ENCODE measurements at regions not wholly inside any gene's neighbourhood (a gene's known extent, or its start where the extent isn't known, plus 50 kb on each side); places are given as distances from the start of the nearest gene placed in this dataset.
"Not testable (repeated sequence)": the region's sequence is repeated elsewhere in the genome, so short reads cannot be mapped to it uniquely, and the experiment has no call there.

GRCh38 chr4:129842096-129842495 lies 746.1 kb downstream of the C4orf33 start:
- no peaks in the 10 kb centered on the region for H3K36me3 ChIP-seq (replicated peaks; ENCODE audit: low read depth, low read length)
- H3K9ac ChIP-seq (ENCODE audit: low read length) = no peak overlapping the region
- H3K9me3 ChIP-seq (ENCODE audit: insufficient read depth, low read length) = peaks cover 2% of the 10 kb centered on the region; the same call in 1 of the 2 replicates
- no peaks in the 10 kb centered on the region for H3K27me3 ChIP-seq (ENCODE audit: low read depth, low read length)
- no peak overlapping the region for H3K27ac ChIP-seq (ENCODE audit: low read length)
- no peak overlapping the region for H2AFZ ChIP-seq (ENCODE audit: low read depth, low read length)
- no peaks in the 10 kb centered on the region for H4K20me1 ChIP-seq (ENCODE audit: insufficient read depth, low read length)
- TF ChIP-seq CTCF (IDR thresholded peaks at IDR 0.05; ENCODE audit: low read depth, low read length) (no peak), EZH2phosphoT487 (IDR thresholded peaks at IDR 0.05; ENCODE audit: low read depth) (no peak)
- no peak overlapping the region for H3K4me2 ChIP-seq (ENCODE audit: low read length)
- H3K79me2 ChIP-seq (ENCODE audit: low read length) = no peaks in the 10 kb centered on the region
- no peaks in the 10 kb centered on the region for H3K4me1 ChIP-seq (ENCODE audit: low read length)
- no peak overlapping the region for H3K4me3 ChIP-seq (ENCODE audit: low read length)

GRCh38 chr4:129852434-129852833 lies 756.5 kb downstream of the C4orf33 start:
- Histone ChIP-seq H3K27me3 (ENCODE audit: low read depth, low read length) (no peaks in the 10 kb centered on the region), H3K27ac (ENCODE audit: low read length) (no peak overlapping the region), H3K4me3 (ENCODE audit: low read length) (no peak overlapping the region), H2AFZ (ENCODE audit: low read depth, low read length) (no peak overlapping the region), H3K4me1 (ENCODE audit: low read length) (peaks cover 7% of the 10 kb centered on the region; the same call in 1 of the 2 replicates), H3K9me3 (ENCODE audit: insufficient read depth, low read length) (no peaks in the 10 kb centered on the region), H3K79me2 (ENCODE audit: low read length) (no peaks in the 10 kb centered on the region), H4K20me1 (ENCODE audit: insufficient read depth, low read length) (no peaks in the 10 kb centered on the region), H3K9ac (ENCODE audit: low read length) (no peak overlapping the region), H3K36me3 (replicated peaks; ENCODE audit: low read depth, low read length) (no peaks in the 10 kb centered on the region), H3K4me2 (ENCODE audit: low read length) (no peak overlapping the region)
- TF ChIP-seq CTCF (IDR thresholded peaks at IDR 0.05; ENCODE audit: low read depth, low read length) (no peak), EZH2phosphoT487 (IDR thresholded peaks at IDR 0.05; ENCODE audit: low read depth) (no peak)

DNA sequence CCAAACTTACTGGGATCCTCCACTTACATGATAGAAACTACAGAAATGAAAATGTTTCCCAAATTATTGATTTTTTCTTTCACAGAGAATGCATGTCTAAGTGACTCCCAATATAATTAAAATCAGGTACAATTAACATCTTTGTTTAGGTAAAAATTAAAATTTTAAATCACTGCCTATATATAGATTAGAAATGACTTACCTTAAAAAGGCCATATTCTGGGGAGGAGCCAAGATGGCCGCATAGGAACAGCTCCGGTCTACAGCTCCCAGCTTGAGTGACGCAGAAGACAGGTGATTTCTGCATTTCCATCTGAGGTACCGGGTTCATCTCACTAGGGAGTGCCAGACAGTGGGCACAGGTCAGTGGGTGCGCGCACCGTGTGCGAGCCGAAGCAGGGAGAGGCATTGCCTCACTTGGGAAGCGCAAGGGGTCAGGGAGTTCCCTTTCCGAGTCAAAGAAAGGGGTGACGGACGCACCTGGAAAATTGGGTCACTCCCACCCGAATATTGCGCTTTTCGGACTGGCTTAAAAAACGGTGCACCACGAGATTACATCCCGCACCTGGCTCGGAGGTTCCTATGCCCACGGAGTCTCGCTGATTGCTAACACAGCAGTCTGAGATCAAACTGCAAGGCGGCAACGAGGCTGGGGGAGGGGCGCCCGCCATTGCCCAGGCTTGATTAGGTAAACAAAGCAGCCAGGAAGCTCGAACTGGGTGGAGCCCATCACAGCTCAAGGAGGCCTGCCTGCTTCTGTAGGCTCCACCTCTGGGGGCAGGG lies 757.9 kb downstream of the C4orf33 start:
- H3K79me2 ChIP-seq (ENCODE audit: low read length); H3K4me2 ChIP-seq (ENCODE audit: low read length); H4K20me1 ChIP-seq (ENCODE audit: insufficient read depth, low read length); H3K4me1 ChIP-seq (ENCODE audit: low read length); H3K9me3 ChIP-seq (ENCODE audit: insufficient read depth, low read length); H3K9ac ChIP-seq (ENCODE audit: low read length); H3K36me3 ChIP-seq (replicated peaks; ENCODE audit: low read depth, low read length); H3K4me3 ChIP-seq (ENCODE audit: low read length); H2AFZ ChIP-seq (ENCODE audit: low read depth, low read length); H3K27ac ChIP-seq (ENCODE audit: low read length); H3K27me3 ChIP-seq (ENCODE audit: low read depth, low read length): not testable (repeated sequence)

DNA sequence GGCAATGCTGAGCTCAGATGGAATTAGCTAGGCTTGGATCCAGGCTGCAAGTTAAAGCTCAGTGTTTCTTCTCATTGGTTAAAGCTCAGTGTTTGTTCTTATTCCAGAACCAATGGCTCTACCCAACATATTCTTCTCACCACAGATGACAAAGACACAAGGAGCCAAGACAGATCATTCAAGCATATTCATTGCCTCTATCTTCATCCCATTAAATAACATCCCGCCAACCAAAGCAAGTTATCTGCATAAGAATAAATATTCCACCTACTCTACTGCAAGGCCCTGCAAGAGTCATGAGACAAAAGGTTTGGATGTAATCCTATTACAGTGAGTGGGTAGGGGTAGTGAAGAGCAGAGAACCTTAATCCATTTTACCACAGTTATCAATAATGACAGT lies 766.5 kb downstream of the C4orf33 start:
- no peaks in the 10 kb centered on the region for H3K36me3 ChIP-seq (replicated peaks; ENCODE audit: low read depth, low read length)
- H3K27me3 ChIP-seq (ENCODE audit: low read depth, low read length) = no peaks in the 10 kb centered on the region
- no peak overlapping the region for H3K9ac ChIP-seq (ENCODE audit: low read length)
- H3K27ac ChIP-seq (ENCODE audit: low read length) = no peak overlapping the region
- no peaks in the 10 kb centered on the region; the same call in 1 of the 2 replicates for H3K4me1 ChIP-seq (ENCODE audit: low read length)
- H3K4me2 ChIP-seq (ENCODE audit: low read length) = no peak overlapping the region
- H3K9me3 ChIP-seq (ENCODE audit: insufficient read depth, low read length) = no peaks in the 10 kb centered on the region
- H3K4me3 ChIP-seq (ENCODE audit: low read length) = no peak overlapping the region
- H2AFZ ChIP-seq (ENCODE audit: low read depth, low read length) = no peak overlapping the region
- no peaks in the 10 kb centered on the region for H4K20me1 ChIP-seq (ENCODE audit: insufficient read depth, low read length)
- TF ChIP-seq EZH2phosphoT487 (IDR thresholded peaks at IDR 0.05; ENCODE audit: low read depth) (no peak), CTCF (IDR thresholded peaks at IDR 0.05; ENCODE audit: low read depth, low read length) (no peak)
- H3K79me2 ChIP-seq (ENCODE audit: low read length) = no peaks in the 10 kb centered on the region

Measured in OCI-LY3 (cell line).